ENCODE measurements at regions not wholly inside any gene's neighbourhood (a gene's known extent, or its start where the extent isn't known, plus 50 kb on each side); places are given as distances from the start of the nearest gene placed in this dataset.

- H3K27me3 ChIP-seq (ENCODE audit: control insufficient read depth in 2 of 2, insufficient read depth in 1 of 2, low read length in 1 of 2), result no peaks in the 10 kb centered on the region
- no peak overlapping the region for H3K4me3 ChIP-seq (ENCODE audit: low read length in 2 of 2)
- no peaks in the 10 kb centered on the region for H3K36me3 ChIP-seq (ENCODE audit: control insufficient read depth in 2 of 2, insufficient read depth in 2 of 2, low read length in 1 of 2)
- no peak overlapping the region for H3K27ac ChIP-seq (ENCODE audit: low read depth in 1 of 2, low read length in 1 of 2)
- H3K4me1 ChIP-seq (ENCODE audit: control insufficient read depth in 2 of 2, insufficient read depth in 2 of 2, low read length in 2 of 2), result peaks cover 0 to 5% of the 10 kb centered on the region in 2 donors
- DNase-seq (ENCODE audit: low read depth in 6 of 9, low spot score in 9 of 9), result no peak
- no peaks in the 10 kb centered on the region for H3K9me3 ChIP-seq (ENCODE audit: control insufficient read depth in 2 of 2, insufficient read depth in 1 of 2, low read length in 1 of 2)
- 88% methylated on average over 3 of the region's 3 CpGs for WGBS
These were observed 468.8 kb downstream of the USP25 start for GRCh38 chr21:16198546-16198945.

- DNase-seq (ENCODE audit: low read depth in 6 of 9, low spot score in 9 of 9), result no peak
- no peak overlapping the region for H3K4me3 ChIP-seq (ENCODE audit: low read length in 2 of 2)
- WGBS, result 3% methylated on average over 1 of the region's 1 CpG
- no peaks in the 10 kb centered on the region for H3K27me3 ChIP-seq (ENCODE audit: control insufficient read depth in 2 of 2, insufficient read depth in 1 of 2, low read length in 1 of 2)
- H3K36me3 ChIP-seq (ENCODE audit: control insufficient read depth in 2 of 2, insufficient read depth in 2 of 2, low read length in 1 of 2), result no peaks in the 10 kb centered on the region
- no peak overlapping the region for H3K27ac ChIP-seq (ENCODE audit: low read depth in 1 of 2, low read length in 1 of 2)
- H3K9me3 ChIP-seq (ENCODE audit: control insufficient read depth in 2 of 2, insufficient read depth in 1 of 2, low read length in 1 of 2), result no peaks in the 10 kb centered on the region
- H3K4me1 ChIP-seq (ENCODE audit: control insufficient read depth in 2 of 2, insufficient read depth in 2 of 2, low read length in 2 of 2), result peaks cover 0 to 2% of the 10 kb centered on the region in 2 donors
These were observed 469.8 kb downstream of the USP25 start for GRCh38 chr21:16199539-16199938.

- no peaks in the 10 kb centered on the region for H3K9me3 ChIP-seq (ENCODE audit: control insufficient read depth in 2 of 2, insufficient read depth in 1 of 2, low read length in 1 of 2)
- WGBS, result 98% methylated on average over 1 of the region's 1 CpG
- H3K36me3 ChIP-seq (ENCODE audit: control insufficient read depth in 2 of 2, insufficient read depth in 2 of 2, low read length in 1 of 2), result no peaks in the 10 kb centered on the region
- DNase-seq (ENCODE audit: low read depth in 6 of 9, low spot score in 9 of 9), result no peak
- H3K4me1 ChIP-seq (ENCODE audit: control insufficient read depth in 2 of 2, insufficient read depth in 2 of 2, low read length in 2 of 2), result peaks cover 0 to 2% of the 10 kb centered on the region in 2 donors
- H3K4me3 ChIP-seq (ENCODE audit: low read length in 2 of 2), result no peak overlapping the region
- no peaks in the 10 kb centered on the region for H3K27me3 ChIP-seq (ENCODE audit: control insufficient read depth in 2 of 2, insufficient read depth in 1 of 2, low read length in 1 of 2)
- no peak overlapping the region for H3K27ac ChIP-seq (ENCODE audit: low read depth in 1 of 2, low read length in 1 of 2)
These were observed 471.9 kb downstream of the USP25 start for GRCh38 chr21:16201718-16202117.

- Histone ChIP-seq H3K9me3 (ENCODE audit: control insufficient read depth in 2 of 2, insufficient read depth in 1 of 2, low read length in 1 of 2) (no peaks in the 10 kb centered on the region), H3K4me3 (ENCODE audit: low read length in 2 of 2) (no peak overlapping the region), H3K4me1 (ENCODE audit: control insufficient read depth in 2 of 2, insufficient read depth in 2 of 2, low read length in 2 of 2) (no peaks in the 10 kb centered on the region), H3K27me3 (ENCODE audit: control insufficient read depth in 2 of 2, insufficient read depth in 1 of 2, low read length in 1 of 2) (no peaks in the 10 kb centered on the region), H3K36me3 (ENCODE audit: control insufficient read depth in 2 of 2, insufficient read depth in 2 of 2, low read length in 1 of 2) (no peaks in the 10 kb centered on the region), H3K27ac (ENCODE audit: low read depth in 1 of 2, low read length in 1 of 2) (no peak overlapping the region)
- no peak for DNase-seq (ENCODE audit: low read depth in 6 of 9, low spot score in 9 of 9)
- WGBS, result 94% methylated on average over 3 of the region's 3 CpGs
These were observed 475.7 kb downstream of the USP25 start for GRCh38 chr21:16205527-16205926.

- WGBS, result 92% methylated on average over 7 of the region's 7 CpGs
- Histone ChIP-seq H3K4me1 (ENCODE audit: control insufficient read depth in 2 of 2, insufficient read depth in 2 of 2, low read length in 2 of 2) (no peaks in the 10 kb centered on the region), H3K27ac (ENCODE audit: low read depth in 1 of 2, low read length in 1 of 2) (no peak overlapping the region), H3K4me3 (ENCODE audit: low read length in 2 of 2) (no peak overlapping the region), H3K9me3 (ENCODE audit: control insufficient read depth in 2 of 2, insufficient read depth in 1 of 2, low read length in 1 of 2) (no peaks in the 10 kb centered on the region), H3K27me3 (ENCODE audit: control insufficient read depth in 2 of 2, insufficient read depth in 1 of 2, low read length in 1 of 2) (no peaks in the 10 kb centered on the region), H3K36me3 (ENCODE audit: control insufficient read depth in 2 of 2, insufficient read depth in 2 of 2, low read length in 1 of 2) (no peaks in the 10 kb centered on the region)
- no peak for DNase-seq (ENCODE audit: low read depth in 6 of 9, low spot score in 9 of 9)
These were observed 481.8 kb downstream of the USP25 start for GRCh38 chr21:16211339-16212303.

GRCh38 chr21:16213518-16213917, 483.7 kb downstream of the USP25 start:
- Histone ChIP-seq H3K4me1 (ENCODE audit: control insufficient read depth in 2 of 2, insufficient read depth in 2 of 2, low read length in 2 of 2) (no peaks in the 10 kb centered on the region), H3K4me3 (ENCODE audit: low read length in 2 of 2) (no peak overlapping the region), H3K36me3 (ENCODE audit: control insufficient read depth in 2 of 2, insufficient read depth in 2 of 2, low read length in 1 of 2) (no peaks in the 10 kb centered on the region), H3K9me3 (ENCODE audit: control insufficient read depth in 2 of 2, insufficient read depth in 1 of 2, low read length in 1 of 2) (no peaks in the 10 kb centered on the region), H3K27ac (ENCODE audit: low read depth in 1 of 2, low read length in 1 of 2) (no peak overlapping the region), H3K27me3 (ENCODE audit: control insufficient read depth in 2 of 2, insufficient read depth in 1 of 2, low read length in 1 of 2) (no peaks in the 10 kb centered on the region)
- DNase-seq (ENCODE audit: low read depth in 6 of 9, low spot score in 9 of 9), result no peak
- 97% methylated on average over 3 of the region's 3 CpGs for WGBS

- no peak for DNase-seq (ENCODE audit: low read depth in 6 of 9, low spot score in 9 of 9)
- Histone ChIP-seq H3K36me3 (ENCODE audit: control insufficient read depth in 2 of 2, insufficient read depth in 2 of 2, low read length in 1 of 2) (no peaks in the 10 kb centered on the region), H3K27ac (ENCODE audit: low read depth in 1 of 2, low read length in 1 of 2) (no peak overlapping the region), H3K4me1 (ENCODE audit: control insufficient read depth in 2 of 2, insufficient read depth in 2 of 2, low read length in 2 of 2) (no peaks in the 10 kb centered on the region), H3K27me3 (ENCODE audit: control insufficient read depth in 2 of 2, insufficient read depth in 1 of 2, low read length in 1 of 2) (no peaks in the 10 kb centered on the region), H3K4me3 (ENCODE audit: low read length in 2 of 2) (no peak overlapping the region), H3K9me3 (ENCODE audit: control insufficient read depth in 2 of 2, insufficient read depth in 1 of 2, low read length in 1 of 2) (no peaks in the 10 kb centered on the region)
- 97% methylated on average over 2 of the region's 2 CpGs for WGBS
These were observed 485.4 kb downstream of the USP25 start for GRCh38 chr21:16215193-16215592.

GRCh38 chr21:16215663-16216183, 485.9 kb downstream of the USP25 start:
- Histone ChIP-seq H3K27ac (ENCODE audit: low read depth in 1 of 2, low read length in 1 of 2) (no peak overlapping the region), H3K36me3 (ENCODE audit: control insufficient read depth in 2 of 2, insufficient read depth in 2 of 2, low read length in 1 of 2) (no peaks in the 10 kb centered on the region), H3K27me3 (ENCODE audit: control insufficient read depth in 2 of 2, insufficient read depth in 1 of 2, low read length in 1 of 2) (no peaks in the 10 kb centered on the region), H3K4me1 (ENCODE audit: control insufficient read depth in 2 of 2, insufficient read depth in 2 of 2, low read length in 2 of 2) (no peaks in the 10 kb centered on the region), H3K9me3 (ENCODE audit: control insufficient read depth in 2 of 2, insufficient read depth in 1 of 2, low read length in 1 of 2) (no peaks in the 10 kb centered on the region), H3K4me3 (ENCODE audit: low read length in 2 of 2) (no peak overlapping the region)
- no peak for DNase-seq (ENCODE audit: low read depth in 6 of 9, low spot score in 9 of 9)
- WGBS, result 50% methylated on average over 2 of the region's 2 CpGs

- no peak for DNase-seq (ENCODE audit: low read depth in 6 of 9, low spot score in 9 of 9)
- WGBS, result 92% methylated on average over 3 of the region's 3 CpGs
- Histone ChIP-seq H3K36me3 (ENCODE audit: control insufficient read depth in 2 of 2, insufficient read depth in 2 of 2, low read length in 1 of 2) (no peaks in the 10 kb centered on the region), H3K4me1 (ENCODE audit: control insufficient read depth in 2 of 2, insufficient read depth in 2 of 2, low read length in 2 of 2) (no peaks in the 10 kb centered on the region), H3K4me3 (ENCODE audit: low read length in 2 of 2) (no peak overlapping the region), H3K27me3 (ENCODE audit: control insufficient read depth in 2 of 2, insufficient read depth in 1 of 2, low read length in 1 of 2) (no peaks in the 10 kb centered on the region), H3K27ac (ENCODE audit: low read depth in 1 of 2, low read length in 1 of 2) (no peak overlapping the region), H3K9me3 (ENCODE audit: control insufficient read depth in 2 of 2, insufficient read depth in 1 of 2, low read length in 1 of 2) (no peaks in the 10 kb centered on the region)
These were observed 486.6 kb downstream of the USP25 start for GRCh38 chr21:16216288-16216962.
